ENCODE measurements at regions not wholly inside any gene's neighbourhood (a gene's known extent, or its start where the extent isn't known, plus 50 kb on each side); places are given as distances from the start of the nearest gene placed in this dataset.

GRCh38 chr11:129590753-129591475, 215.3 kb downstream of the BARX2 start:
- DNase-seq (ENCODE audit: low spot score): no peak

- DNase-seq (ENCODE audit: low spot score): no peak
Measured at GRCh38 chr11:129591527-129591926, 215.9 kb downstream of the BARX2 start.

- no peak for DNase-seq (ENCODE audit: low spot score)
Measured at GRCh38 chr11:129592191-129592590, 216.5 kb downstream of the BARX2 start.

DNA sequence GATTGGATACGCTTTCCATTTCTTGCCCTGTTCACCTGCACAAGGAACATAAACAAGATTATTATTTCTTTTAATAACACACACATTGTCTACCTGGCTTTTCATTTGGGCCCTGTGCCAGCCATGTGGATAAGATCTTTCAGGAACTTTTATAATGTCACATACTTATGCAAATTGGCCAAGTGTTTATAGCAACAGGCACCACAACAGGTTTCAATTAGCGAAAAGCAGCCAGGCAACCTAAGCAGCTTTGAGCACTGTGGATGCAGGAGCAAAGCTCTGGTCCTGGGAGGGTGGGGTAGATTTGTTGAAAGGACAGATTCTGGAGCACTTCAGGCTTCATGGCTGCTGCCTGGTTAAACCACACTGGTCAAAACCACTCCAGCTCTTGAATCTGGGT, 217.4 kb downstream of the BARX2 start:
- no peak for DNase-seq (ENCODE audit: low spot score)

GRCh38 chr11:129595038-129595962, 219.7 kb downstream of the BARX2 start:
- DNase-seq (ENCODE audit: low spot score): no peak

GRCh38 chr11:129596351-129596750, 219.3 kb upstream of the TMEM45B start:
- no peak for DNase-seq (ENCODE audit: low spot score)

DNA sequence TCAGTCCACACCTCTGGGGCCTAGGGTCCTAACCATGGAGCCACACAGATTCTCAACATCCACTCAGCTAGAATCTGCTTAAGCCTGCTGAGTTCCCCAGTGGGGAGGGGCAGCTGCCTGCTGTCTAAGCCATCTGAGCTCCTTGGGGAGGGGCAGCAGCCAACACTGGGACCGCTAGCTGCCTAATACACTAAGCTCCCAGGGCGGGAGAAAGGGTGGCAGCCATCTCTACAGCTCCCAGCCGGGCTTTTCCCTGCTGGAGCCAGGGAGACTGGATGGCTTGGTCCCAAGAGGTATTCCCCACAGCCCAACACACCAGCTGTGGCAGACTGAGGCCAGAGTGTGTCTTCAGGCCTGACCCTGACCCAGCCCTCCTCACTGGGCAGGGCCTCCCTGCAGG, 217.3 kb upstream of the TMEM45B start:
- no peak for DNase-seq (ENCODE audit: low spot score)

DNA sequence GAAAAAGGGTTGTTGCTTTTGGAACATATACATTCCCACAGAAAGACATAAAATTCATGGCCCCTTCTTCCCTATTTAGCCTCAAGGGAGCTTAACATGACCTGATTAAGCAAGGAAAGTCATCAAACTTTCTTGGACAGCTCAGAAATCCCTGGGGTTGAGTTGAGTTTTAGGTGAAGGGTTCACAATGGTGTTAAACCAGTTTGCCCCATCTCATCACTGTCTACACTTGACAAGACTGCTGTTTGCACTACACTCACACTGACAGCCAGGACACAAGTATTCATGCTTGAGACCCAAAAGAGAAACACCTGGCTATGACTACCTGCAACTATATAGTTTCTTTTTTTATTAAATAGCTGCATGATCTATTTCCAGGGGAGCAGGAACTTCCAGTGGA, 209.8 kb upstream of the TMEM45B start:
- DNase-seq (ENCODE audit: low spot score): no peak

- DNase-seq (ENCODE audit: low spot score): no peak
Measured at GRCh38 chr11:129608711-129609110, 206.9 kb upstream of the TMEM45B start.

- no peak for DNase-seq (ENCODE audit: low spot score)
Measured at GRCh38 chr11:129610125-129610524, 205.5 kb upstream of the TMEM45B start.

GRCh38 chr11:129610545-129610944, 205.1 kb upstream of the TMEM45B start:
- no peak for DNase-seq (ENCODE audit: low spot score)

DNA sequence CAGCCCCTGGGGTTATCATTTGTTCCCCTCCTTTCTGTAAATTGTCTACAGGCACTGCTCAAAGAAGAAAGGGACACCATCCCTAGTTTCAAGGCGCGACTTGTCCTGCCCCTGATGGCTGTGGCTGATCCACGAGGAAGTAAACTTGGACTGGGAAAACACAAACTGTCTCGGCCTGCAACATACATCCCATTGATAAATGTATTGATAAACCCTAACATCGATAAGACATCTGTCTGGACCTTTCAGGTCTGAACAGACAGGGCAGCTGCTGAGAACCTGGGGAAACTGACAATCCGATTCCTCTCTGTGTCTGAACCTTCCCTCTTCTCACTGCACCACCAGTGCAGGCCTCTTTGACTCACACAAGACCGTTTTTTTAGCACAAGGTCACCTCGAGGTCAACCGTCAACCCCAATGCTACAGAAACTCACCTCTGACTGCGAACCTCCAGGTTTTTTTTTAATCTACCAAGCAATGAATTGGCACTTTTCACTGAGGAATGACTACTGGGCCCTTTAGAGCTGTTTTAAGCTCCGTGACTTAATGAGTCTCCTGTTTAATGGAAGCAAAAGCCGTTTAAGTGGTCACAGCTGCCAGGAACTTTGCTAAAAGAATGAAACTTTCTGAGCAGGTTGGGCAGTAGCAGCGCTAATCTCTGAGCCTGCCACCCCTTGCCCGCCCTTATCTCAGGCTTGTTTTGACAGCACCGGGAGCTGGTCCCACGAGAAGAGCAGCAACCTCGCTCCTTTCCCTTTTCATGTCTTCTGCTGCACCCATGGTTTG, 203.8 kb upstream of the TMEM45B start:
- no peak for DNase-seq (ENCODE audit: low spot score)

GRCh38 chr11:129612447-129612961, 203.1 kb upstream of the TMEM45B start:
- no peak for DNase-seq (ENCODE audit: low spot score)

DNA sequence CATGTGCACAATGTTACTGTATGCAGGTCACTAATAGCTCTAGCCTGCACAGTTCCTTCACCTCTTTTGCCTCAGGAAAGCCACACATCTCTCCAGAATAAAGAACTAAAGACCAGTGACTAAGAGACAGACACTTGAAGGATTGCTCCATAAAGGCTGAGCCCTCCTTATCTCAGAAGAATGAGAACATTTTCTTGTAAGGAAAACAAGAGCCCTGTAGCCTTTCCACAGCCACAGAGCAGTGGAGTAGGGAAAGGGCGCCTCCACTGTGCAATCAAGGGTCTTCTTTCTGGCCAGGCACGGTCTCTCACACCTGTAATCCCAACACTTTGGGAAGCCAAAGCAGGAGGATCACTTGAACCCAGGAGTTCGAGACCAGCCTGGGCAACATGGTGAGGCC, 202.6 kb upstream of the TMEM45B start:
- no peak for DNase-seq (ENCODE audit: low spot score)

- no peak for DNase-seq (ENCODE audit: low spot score)
Measured at GRCh38 chr11:129614256-129614944, 201.2 kb upstream of the TMEM45B start.

- DNase-seq (ENCODE audit: low spot score): no peak
Measured at GRCh38 chr11:129618046-129618569, 197.5 kb upstream of the TMEM45B start.

- no peak for DNase-seq (ENCODE audit: low spot score)
Measured at GRCh38 chr11:129620237-129621104, 195.2 kb upstream of the TMEM45B start.

DNA sequence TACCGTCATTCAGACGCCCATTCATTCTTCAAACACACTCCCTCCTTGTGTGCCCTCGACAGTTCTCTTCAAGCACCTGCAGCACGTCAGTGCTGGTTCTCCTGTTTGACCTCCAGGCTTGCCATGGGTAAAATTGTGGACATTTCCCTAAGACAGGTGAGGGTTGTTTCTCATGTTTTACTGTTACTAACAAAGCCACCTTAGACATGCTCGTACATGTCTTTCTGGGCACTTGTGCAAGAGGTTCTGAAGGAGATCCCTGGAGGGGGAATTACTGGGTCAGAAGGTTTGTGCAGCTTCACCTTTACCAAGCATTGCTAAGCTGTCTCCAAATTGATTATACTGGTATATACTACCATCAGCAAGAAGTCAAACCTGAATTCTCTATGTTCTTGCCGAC, 189.7 kb upstream of the TMEM45B start:
- DNase-seq (ENCODE audit: low spot score): no peak

DNA sequence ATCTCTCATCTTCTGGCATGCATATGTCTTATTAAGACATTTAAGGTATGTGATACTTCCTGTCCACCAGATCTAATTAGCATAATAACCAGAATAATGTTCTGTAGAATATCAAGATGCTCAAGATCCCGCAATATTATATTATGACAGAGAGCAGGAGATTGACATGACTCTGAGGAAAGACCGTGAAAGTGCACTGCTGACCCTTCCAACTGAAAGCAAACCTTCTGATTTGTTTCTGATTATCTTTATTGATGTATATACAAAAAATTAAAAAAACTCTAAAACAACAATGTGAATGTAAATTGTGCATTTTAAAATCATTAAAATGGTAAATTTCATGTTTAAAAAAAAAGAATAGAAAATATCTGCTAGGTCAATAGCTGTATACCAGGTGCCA, 184.4 kb upstream of the TMEM45B start:
- DNase-seq (ENCODE audit: low spot score): no peak

DNA sequence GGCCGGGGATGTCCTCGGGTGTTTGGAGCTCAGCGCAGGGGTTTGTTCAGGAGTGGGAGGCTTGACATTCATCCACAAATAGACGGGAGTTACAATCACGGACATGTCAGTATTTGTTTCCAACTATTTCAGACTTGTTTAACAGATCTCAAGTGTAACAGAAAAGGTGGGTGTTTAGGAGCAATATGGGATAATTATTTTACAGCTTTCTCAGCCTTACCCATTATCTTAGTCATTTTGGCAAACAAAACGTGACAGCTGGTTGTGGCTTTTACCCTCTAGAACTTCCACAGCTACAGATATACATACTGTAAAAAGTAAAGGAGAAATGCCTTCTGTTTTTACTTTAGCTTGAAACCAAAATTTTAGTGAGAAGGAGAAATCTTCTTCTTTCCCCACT, 178.7 kb upstream of the TMEM45B start:
- no peak for DNase-seq (ENCODE audit: low spot score)

Data from COLO829 (cell line).